ENCODE measurements at regions not wholly inside any gene's neighbourhood (a gene's known extent, or its start where the extent isn't known, plus 50 kb on each side); places are given as distances from the start of the nearest gene placed in this dataset.

DNA sequence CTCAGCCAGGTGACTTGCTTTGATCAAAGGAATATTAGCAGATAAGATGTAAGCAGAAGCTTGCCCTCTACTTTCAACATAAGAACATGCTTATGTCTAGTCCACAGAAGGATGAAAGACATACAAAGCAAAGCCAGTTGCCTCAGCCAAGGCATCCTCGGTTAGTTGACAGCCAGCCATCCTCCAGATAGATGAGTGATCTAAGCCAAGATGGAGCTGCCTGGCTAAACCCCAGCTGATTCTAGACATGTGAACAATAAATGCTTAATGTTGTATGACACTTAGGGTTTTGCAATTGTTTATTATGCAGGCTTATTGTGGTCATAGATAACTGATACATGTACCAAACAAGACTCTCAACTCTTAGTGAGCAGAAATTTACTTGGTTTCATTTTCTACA lies 157.6 kb upstream of the TMTC2 start:
- H3K27ac ChIP-seq, result no peak overlapping the region
- H3K4me3 ChIP-seq, result no peak overlapping the region
- H3K27me3 ChIP-seq (ENCODE audit: low read depth), result no peaks in the 10 kb centered on the region
- intact Hi-C loops (cut with DNase I), result no loop called here
- no peak for DNase-seq
- no peaks in the 10 kb centered on the region for H3K9me3 ChIP-seq
- ATAC-seq, result no peak
- TF ChIP-seq, protein P1, sequence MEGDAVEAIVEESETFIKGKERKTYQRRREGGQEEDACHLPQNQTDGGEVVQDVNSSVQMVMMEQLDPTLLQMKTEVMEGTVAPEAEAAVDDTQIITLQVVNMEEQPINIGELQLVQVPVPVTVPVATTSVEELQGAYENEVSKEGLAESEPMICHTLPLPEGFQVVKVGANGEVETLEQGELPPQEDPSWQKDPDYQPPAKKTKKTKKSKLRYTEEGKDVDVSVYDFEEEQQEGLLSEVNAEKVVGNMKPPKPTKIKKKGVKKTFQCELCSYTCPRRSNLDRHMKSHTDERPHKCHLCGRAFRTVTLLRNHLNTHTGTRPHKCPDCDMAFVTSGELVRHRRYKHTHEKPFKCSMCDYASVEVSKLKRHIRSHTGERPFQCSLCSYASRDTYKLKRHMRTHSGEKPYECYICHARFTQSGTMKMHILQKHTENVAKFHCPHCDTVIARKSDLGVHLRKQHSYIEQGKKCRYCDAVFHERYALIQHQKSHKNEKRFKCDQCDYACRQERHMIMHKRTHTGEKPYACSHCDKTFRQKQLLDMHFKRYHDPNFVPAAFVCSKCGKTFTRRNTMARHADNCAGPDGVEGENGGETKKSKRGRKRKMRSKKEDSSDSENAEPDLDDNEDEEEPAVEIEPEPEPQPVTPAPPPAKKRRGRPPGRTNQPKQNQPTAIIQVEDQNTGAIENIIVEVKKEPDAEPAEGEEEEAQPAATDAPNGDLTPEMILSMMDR (IDR thresholded peaks at IDR 0.05), result no peak
- H3K36me3 ChIP-seq, result no peaks in the 10 kb centered on the region
- no peaks in the 10 kb centered on the region for H3K4me1 ChIP-seq

DNA sequence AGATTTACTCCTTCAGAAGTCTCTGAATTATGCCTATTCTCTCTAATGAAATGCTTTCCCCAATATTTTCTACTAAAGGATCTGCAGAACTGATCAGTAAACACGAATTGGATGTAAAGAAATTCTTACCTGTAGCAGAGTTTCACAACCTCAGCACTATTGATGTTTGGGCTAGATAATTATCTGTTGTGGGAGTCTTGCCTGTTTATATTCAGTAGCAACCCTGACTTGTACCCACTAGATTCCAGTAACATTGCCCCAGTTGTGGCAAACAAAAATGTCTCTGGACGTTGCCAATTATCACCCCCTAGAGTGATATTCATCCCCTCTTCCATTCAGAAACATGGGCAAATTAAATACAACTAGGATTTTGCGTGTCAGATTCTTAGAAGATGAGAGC lies 156.8 kb upstream of the TMTC2 start:
- H3K4me1 ChIP-seq, result no peaks in the 10 kb centered on the region
- TF ChIP-seq, protein P1 (IDR thresholded peaks at IDR 0.05), result no peak
- no peak overlapping the region for H3K27ac ChIP-seq
- H3K36me3 ChIP-seq, result no peaks in the 10 kb centered on the region
- H3K9me3 ChIP-seq, result no peaks in the 10 kb centered on the region
- H3K27me3 ChIP-seq (ENCODE audit: low read depth), result no peaks in the 10 kb centered on the region
- ATAC-seq (no peak), DNase-seq (no peak)
- H3K4me3 ChIP-seq, result no peak overlapping the region
- intact Hi-C loops (cut with DNase I), result no loop called here

DNA sequence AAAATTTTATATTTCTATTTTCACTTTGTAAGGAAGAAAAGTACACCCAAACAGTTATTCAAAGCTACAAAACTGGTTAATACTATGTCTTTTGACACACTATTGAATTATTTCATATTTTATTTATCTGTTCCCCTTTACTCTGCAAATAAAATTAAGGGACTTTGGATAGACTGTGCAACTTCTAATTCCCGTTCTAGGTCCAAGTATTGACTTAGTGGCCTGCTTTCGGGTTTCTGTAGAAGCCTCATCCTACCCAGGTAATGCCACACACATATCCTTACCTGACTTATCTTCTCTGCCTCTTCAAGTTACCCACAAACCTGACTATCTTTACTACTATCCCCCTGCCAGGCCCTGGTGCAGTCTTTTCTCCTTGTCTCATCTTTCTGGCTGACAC lies 156.3 kb upstream of the TMTC2 start:
- TF ChIP-seq, protein P1 (IDR thresholded peaks at IDR 0.05), result no peak
- no peak for ATAC-seq
- Histone ChIP-seq H3K4me3 (no peak overlapping the region), H3K36me3 (no peaks in the 10 kb centered on the region), H3K27ac (no peak overlapping the region), H3K4me1 (no peaks in the 10 kb centered on the region), H3K9me3 (no peaks in the 10 kb centered on the region), H3K27me3 (ENCODE audit: low read depth) (no peaks in the 10 kb centered on the region)
- intact Hi-C loops (cut with DNase I), result no loop called here
- no peak for DNase-seq

DNA sequence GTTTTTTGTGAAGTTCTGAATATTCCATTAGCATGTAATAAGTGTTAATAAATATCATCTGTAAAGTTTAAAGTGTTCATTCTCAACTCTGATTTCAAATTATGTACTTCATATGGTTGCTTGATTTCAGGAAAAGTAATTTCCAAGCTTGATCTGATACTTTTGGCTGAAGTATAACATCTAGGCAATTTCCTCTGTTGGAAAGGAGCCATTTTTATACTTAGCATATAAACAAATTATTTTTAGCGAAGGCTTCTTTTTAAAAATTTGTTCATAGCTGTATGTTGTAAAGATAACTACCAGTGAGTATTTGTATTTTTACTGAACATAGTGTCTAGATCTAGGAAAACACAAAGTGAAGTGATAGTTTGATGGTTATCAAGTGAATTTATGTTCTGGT lies 153.4 kb upstream of the TMTC2 start:
- ATAC-seq (no peak), DNase-seq (no peak)
- no peaks in the 10 kb centered on the region for H3K9me3 ChIP-seq
- no peak overlapping the region for H3K27ac ChIP-seq
- no peaks in the 10 kb centered on the region for H3K27me3 ChIP-seq (ENCODE audit: low read depth)
- H3K4me1 ChIP-seq, result no peaks in the 10 kb centered on the region
- intact Hi-C loops (cut with DNase I), result no loop called here
- no peak overlapping the region for H3K4me3 ChIP-seq
- no peaks in the 10 kb centered on the region for H3K36me3 ChIP-seq
- TF ChIP-seq, protein P1 (IDR thresholded peaks at IDR 0.05), result no peak

DNA sequence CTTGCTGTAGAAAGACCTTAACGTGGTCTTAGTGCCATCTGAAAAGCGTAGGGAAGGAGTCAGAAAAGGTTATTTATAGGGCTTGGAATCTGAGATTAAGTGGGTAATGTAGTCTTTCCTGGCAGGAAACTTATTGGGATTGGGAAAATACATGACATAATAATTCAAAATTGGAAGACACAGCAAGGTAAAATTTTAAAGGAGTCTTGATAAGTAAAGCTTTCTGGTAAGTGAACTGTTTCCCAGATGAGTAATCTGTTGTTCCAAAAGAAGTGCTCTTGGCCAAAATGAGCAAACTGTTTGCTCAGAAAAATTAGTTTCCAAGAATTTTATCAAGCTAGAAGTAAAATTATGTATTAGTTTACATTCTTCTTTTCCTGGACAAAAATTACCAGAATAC lies 149.3 kb upstream of the TMTC2 start:
- no peaks in the 10 kb centered on the region for H3K27me3 ChIP-seq (ENCODE audit: low read depth)
- peaks cover 7% of the 10 kb centered on the region for H3K9me3 ChIP-seq
- H3K4me3 ChIP-seq, result no peak overlapping the region
- H3K27ac ChIP-seq, result no peak overlapping the region
- DNase-seq (no peak), ATAC-seq (no peak)
- TF ChIP-seq, protein P1 (IDR thresholded peaks at IDR 0.05), result no peak
- H3K36me3 ChIP-seq, result no peaks in the 10 kb centered on the region
- intact Hi-C loops (cut with DNase I), result no loop called here
- H3K4me1 ChIP-seq, result no peaks in the 10 kb centered on the region

DNA sequence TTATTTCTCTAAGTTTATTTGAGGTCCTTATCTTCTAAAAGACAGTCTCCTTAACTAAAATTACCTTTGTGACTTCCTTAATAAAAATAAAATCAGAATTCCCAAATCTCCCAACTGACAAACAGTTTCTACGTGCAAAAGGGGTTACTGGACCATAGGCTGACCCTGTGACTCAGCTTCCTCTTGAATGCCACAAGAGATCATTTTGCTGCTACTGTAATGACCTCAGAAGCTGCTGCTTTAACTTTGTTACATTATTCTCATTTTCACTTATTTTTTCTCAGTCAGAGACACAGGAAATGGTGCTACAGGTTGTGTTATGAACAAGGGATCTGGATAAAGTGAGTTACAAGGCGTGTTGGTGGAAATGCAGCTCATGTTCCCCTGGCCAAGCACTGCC lies 132.2 kb upstream of the TMTC2 start:
- H3K9me3 ChIP-seq, result peaks cover 5% of the 10 kb centered on the region
- TF ChIP-seq, protein P1 (IDR thresholded peaks at IDR 0.05), result no peak
- no peaks in the 10 kb centered on the region for H3K4me1 ChIP-seq
- no peaks in the 10 kb centered on the region for H3K27me3 ChIP-seq (ENCODE audit: low read depth)
- intact Hi-C loops (cut with DNase I), result no loop called here
- no peak overlapping the region for H3K27ac ChIP-seq
- DNase-seq, result no peak
- H3K36me3 ChIP-seq, result no peaks in the 10 kb centered on the region
- ATAC-seq, result no peak
- H3K4me3 ChIP-seq, result no peak overlapping the region
